ENCODE measurements at regions not wholly inside any gene's neighbourhood (a gene's known extent, or its start where the extent isn't known, plus 50 kb on each side); places are given as distances from the start of the nearest gene placed in this dataset.

- no peak for TF ChIP-seq POLR2AphosphoS5 (IDR thresholded peaks at IDR 0.05; ENCODE audit: low read depth, low read length)
- TF ChIP-seq POLR2A (IDR thresholded peaks at IDR 0.05; ENCODE audit: low read depth, low read length), result no peak
Measured at GRCh38 chr5:67483453-67484030, 286.9 kb upstream of the CD180 start.
